Neural progenitor cell (in vitro differentiated cells): ENCODE measurements at regions not wholly inside any gene's neighbourhood (a gene's known extent, or its start where the extent isn't known, plus 50 kb on each side); places are given as distances from the start of the nearest gene placed in this dataset.

Experiments
- DNase-seq: peaks from one replicate; pipeline ENCODE4 v3.0.0-alpha.2; 2016; ENCODE audit warnings: low spot score
- H2AFZ ChIP-seq: fragments of 200-600 bp; sonication (generic); replicated peaks from 2 replicates; pipeline ENCODE4 v1.6.1; 2016; ENCODE audit warnings: antibody characterized with exemption
- H3F3A ChIP-seq: fragments of 200-600 bp; sonication (generic); 2 replicates; pipeline ENCODE4 v1.6.1; 2016; ENCODE audit warnings: antibody characterized with exemption, low read depth
- H3K27ac ChIP-seq: fragments of 200-600 bp; sonication (generic); 2 replicates; pipeline ENCODE4 v1.5.1; 2016; ENCODE audit warnings: mild to moderate bottlenecking
- H3K27me3 ChIP-seq: fragments of 200-600 bp; sonication (generic); 2 replicates; pipeline ENCODE4 v1.6.1; 2016; ENCODE audit warnings: mild to moderate bottlenecking, moderate library complexity
- H3K36me3 ChIP-seq: fragments of 200-600 bp; sonication (generic); 2 replicates; pipeline ENCODE4 v1.5.1; 2016
- H3K4me1 ChIP-seq: fragments of 200-600 bp; sonication (generic); 2 replicates; pipeline ENCODE4 v1.6.1; 2016; ENCODE audit warnings: mixed run types
- H3K4me2 ChIP-seq: fragments of 200-600 bp; sonication (generic); 2 replicates; pipeline ENCODE4 v1.6.1; 2016
- H3K4me3 ChIP-seq: fragments of 200-600 bp; sonication (generic); 2 replicates; pipeline ENCODE4 v1.5.1; 2016
- H3K79me2 ChIP-seq: fragments of 200-600 bp; sonication (generic); 2 replicates; pipeline ENCODE4 v1.6.1; 2016; ENCODE audit warnings: low read depth
- H3K9ac ChIP-seq: fragments of 200-600 bp; sonication (generic); 2 replicates; pipeline ENCODE4 v1.6.1; 2016
- H3K9me3 ChIP-seq: fragments of 200-600 bp; sonication (generic); 2 replicates; pipeline ENCODE4 v1.5.1; 2016; ENCODE audit warnings: low read depth
- H4K20me1 ChIP-seq: fragments of 200-600 bp; sonication (generic); 2 replicates; pipeline ENCODE4 v1.6.1; 2016; ENCODE audit warnings: low read depth
- H3K27ac Mint-ChIP-seq: 3 replicates; pipeline ENCODE4 v1.8.0; 2021; ENCODE audit warnings: mixed read lengths
- H3K27me3 Mint-ChIP-seq: 2 replicates; pipeline ENCODE4 v1.8.0; 2022; ENCODE audit warnings: low read depth, mild to moderate bottlenecking, inconsistent platforms, moderate library complexity, mixed read lengths; ENCODE audit not compliant: insufficient read depth
- H3K36me3 Mint-ChIP-seq: 3 replicates; pipeline ENCODE4 v1.8.0; 2021; ENCODE audit warnings: mixed read lengths
- H3K4me1 Mint-ChIP-seq: 3 replicates; pipeline ENCODE4 v1.8.0; 2021; ENCODE audit warnings: mixed read lengths
- H3K4me3 Mint-ChIP-seq: 3 replicates; pipeline ENCODE4 v1.8.0; 2021; ENCODE audit warnings: mild to moderate bottlenecking, moderate library complexity, mixed read lengths
- H3K9me3 Mint-ChIP-seq: 3 replicates; pipeline ENCODE4 v1.8.0; 2020; ENCODE audit warnings: mixed read lengths
- EZH2 ChIP-seq: fragments of 200-600 bp; sonication (generic); IDR thresholded peaks from 2 replicates; pipeline ENCODE4 v1.6.1; 2017; ENCODE audit warnings: antibody characterized with exemption, mild to moderate bottlenecking, moderate library complexity
- EZH2phosphoT487 ChIP-seq: fragments of 200-600 bp; sonication (generic); IDR thresholded peaks from 2 replicates; pipeline ENCODE4 v1.6.1; 2017; ENCODE audit warnings: antibody characterized with exemption
- TF ChIP-seq, protein P1 (sequence below): fragments of 200-600 bp; sonication (generic); IDR thresholded peaks from 2 replicates; pipeline ENCODE4 v1.5.1; 2017; ENCODE audit warnings: antibody characterized with exemption, mild to moderate bottlenecking

DNA sequence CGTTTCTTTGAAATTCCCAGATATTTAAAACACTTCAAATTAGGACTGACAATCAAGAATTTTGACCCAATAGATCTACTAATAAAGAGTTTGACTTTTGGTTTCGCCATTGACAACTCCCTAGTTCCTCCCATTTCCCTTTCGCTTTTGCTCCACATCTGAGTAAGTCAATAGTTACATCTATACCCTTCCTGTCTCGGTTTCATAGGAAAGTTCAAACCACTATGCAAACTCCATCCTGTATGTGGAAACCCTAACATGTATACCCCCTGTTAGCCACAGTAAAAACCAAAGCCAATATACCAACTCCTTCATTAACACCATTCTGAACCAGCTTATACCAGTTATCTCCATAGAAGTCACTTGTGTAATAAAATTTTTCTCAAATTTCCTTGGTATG, 311.1 kb downstream of the MMUT start:
- no peak overlapping the region for H3K9ac ChIP-seq
- H3K27ac Mint-ChIP-seq: no peak overlapping the region
- H3K36me3 Mint-ChIP-seq: no peaks in the 10 kb centered on the region
- H2AFZ ChIP-seq: no peak overlapping the region
- peaks cover 32% of the 10 kb centered on the region for H3K4me1 Mint-ChIP-seq
- H4K20me1 ChIP-seq: no peaks in the 10 kb centered on the region
- H3K9me3 Mint-ChIP-seq: peaks cover 13% of the 10 kb centered on the region
- H3K4me2 ChIP-seq: no peak overlapping the region
- no peak for DNase-seq
- no peaks in the 10 kb centered on the region for H3K27me3 Mint-ChIP-seq
- no peaks in the 10 kb centered on the region for H3K79me2 ChIP-seq
- peaks cover 25% of the 10 kb centered on the region for H3K4me1 ChIP-seq
- H3F3A ChIP-seq: no peaks in the 10 kb centered on the region
- TF ChIP-seq, protein P1, sequence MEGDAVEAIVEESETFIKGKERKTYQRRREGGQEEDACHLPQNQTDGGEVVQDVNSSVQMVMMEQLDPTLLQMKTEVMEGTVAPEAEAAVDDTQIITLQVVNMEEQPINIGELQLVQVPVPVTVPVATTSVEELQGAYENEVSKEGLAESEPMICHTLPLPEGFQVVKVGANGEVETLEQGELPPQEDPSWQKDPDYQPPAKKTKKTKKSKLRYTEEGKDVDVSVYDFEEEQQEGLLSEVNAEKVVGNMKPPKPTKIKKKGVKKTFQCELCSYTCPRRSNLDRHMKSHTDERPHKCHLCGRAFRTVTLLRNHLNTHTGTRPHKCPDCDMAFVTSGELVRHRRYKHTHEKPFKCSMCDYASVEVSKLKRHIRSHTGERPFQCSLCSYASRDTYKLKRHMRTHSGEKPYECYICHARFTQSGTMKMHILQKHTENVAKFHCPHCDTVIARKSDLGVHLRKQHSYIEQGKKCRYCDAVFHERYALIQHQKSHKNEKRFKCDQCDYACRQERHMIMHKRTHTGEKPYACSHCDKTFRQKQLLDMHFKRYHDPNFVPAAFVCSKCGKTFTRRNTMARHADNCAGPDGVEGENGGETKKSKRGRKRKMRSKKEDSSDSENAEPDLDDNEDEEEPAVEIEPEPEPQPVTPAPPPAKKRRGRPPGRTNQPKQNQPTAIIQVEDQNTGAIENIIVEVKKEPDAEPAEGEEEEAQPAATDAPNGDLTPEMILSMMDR: no peak
- TF ChIP-seq EZH2 (no peak), EZH2phosphoT487 (no peak)
- H3K9me3 ChIP-seq: no peaks in the 10 kb centered on the region
- H3K27ac ChIP-seq: no peak overlapping the region
- no peaks in the 10 kb centered on the region for H3K27me3 ChIP-seq
- H3K4me3 Mint-ChIP-seq: no peak overlapping the region
- no peaks in the 10 kb centered on the region for H3K36me3 ChIP-seq
- no peak overlapping the region for H3K4me3 ChIP-seq

DNA sequence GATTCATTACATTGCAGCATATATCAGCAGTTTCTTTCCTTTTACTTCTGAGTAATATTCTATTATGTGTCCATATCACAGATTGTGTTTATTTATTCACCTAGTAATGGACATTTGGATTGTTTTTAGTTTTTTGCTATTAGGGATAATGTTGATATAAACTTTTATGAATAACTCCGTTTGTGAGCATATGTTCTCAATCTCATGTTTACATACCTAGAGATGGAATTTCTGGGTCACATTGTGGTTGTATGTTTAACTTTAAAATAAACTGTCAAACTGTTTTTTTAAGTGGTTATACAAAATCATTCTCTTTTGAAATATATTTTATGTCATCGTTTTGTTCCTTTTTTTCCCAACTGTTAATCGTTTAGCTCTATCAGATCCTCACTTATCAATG, 311.6 kb downstream of the MMUT start:
- Histone ChIP-seq H4K20me1 (no peaks in the 10 kb centered on the region), H3K9ac (no peak overlapping the region), H2AFZ (no peak overlapping the region), H3K27ac (no peak overlapping the region), H3K9me3 (no peaks in the 10 kb centered on the region), H3K79me2 (no peaks in the 10 kb centered on the region), H3K4me3 (no peak overlapping the region), H3K27me3 (no peaks in the 10 kb centered on the region), H3K4me1 (peaks cover 20% of the 10 kb centered on the region), H3F3A (no peaks in the 10 kb centered on the region), H3K4me2 (no peak overlapping the region), H3K36me3 (no peaks in the 10 kb centered on the region)
- no peak for TF ChIP-seq EZH2
- TF ChIP-seq EZH2phosphoT487: no peak
- TF ChIP-seq, protein P1: no peak
- H3K36me3 Mint-ChIP-seq: no peaks in the 10 kb centered on the region
- no peak overlapping the region for H3K4me3 Mint-ChIP-seq
- no peaks in the 10 kb centered on the region for H3K27me3 Mint-ChIP-seq
- peaks cover 27% of the 10 kb centered on the region for H3K4me1 Mint-ChIP-seq
- peaks cover 17% of the 10 kb centered on the region for H3K9me3 Mint-ChIP-seq
- H3K27ac Mint-ChIP-seq: no peak overlapping the region
- DNase-seq: no peak

DNA sequence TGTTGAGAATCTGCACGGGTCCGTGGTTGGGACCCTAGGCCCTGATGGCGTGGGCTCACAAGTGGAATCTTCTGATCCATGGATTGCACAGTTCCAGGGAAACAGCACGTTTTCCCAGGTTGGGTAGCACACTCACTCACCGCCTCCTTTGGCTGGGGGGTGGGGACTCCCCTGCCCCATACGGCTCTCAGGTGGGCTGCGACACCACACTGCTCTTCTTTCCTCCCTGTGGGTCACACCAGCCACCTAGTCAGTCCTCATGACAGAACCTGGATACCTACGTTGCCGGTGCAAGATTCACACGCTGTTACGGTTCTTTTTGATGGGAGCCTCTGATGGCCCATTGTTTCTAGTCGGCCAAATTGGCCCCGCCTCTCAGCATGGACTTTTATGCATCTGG, 312.0 kb downstream of the MMUT start:
- no peaks in the 10 kb centered on the region for H3K27me3 Mint-ChIP-seq
- Histone ChIP-seq H3K36me3 (no peaks in the 10 kb centered on the region), H3K4me1 (peaks cover 16% of the 10 kb centered on the region), H3K4me3 (no peak overlapping the region), H3K27me3 (no peaks in the 10 kb centered on the region), H3K27ac (no peak overlapping the region), H4K20me1 (no peaks in the 10 kb centered on the region), H3K9me3 (no peaks in the 10 kb centered on the region), H3K9ac (no peak overlapping the region), H3K4me2 (no peak overlapping the region), H3F3A (no peaks in the 10 kb centered on the region), H2AFZ (no peak overlapping the region), H3K79me2 (no peaks in the 10 kb centered on the region)
- H3K4me1 Mint-ChIP-seq: peaks cover 23% of the 10 kb centered on the region
- H3K27ac Mint-ChIP-seq: no peak overlapping the region
- no peaks in the 10 kb centered on the region for H3K36me3 Mint-ChIP-seq
- DNase-seq: no peak
- H3K4me3 Mint-ChIP-seq: no peak overlapping the region
- TF ChIP-seq EZH2phosphoT487 (no peak), EZH2 (no peak)
- TF ChIP-seq, protein P1: no peak
- H3K9me3 Mint-ChIP-seq: peaks cover 18% of the 10 kb centered on the region
